Body of pancreas (tissue), 4 donors: ENCODE measurements at regions not wholly inside any gene's neighbourhood (a gene's known extent, or its start where the extent isn't known, plus 50 kb on each side); places are given as distances from the start of the nearest gene placed in this dataset.

Source experiments
- CTCF ChIP-seq, 7 experiments: fragments of 450-650 bp in 4 of 7; fragments of 200-600 bp in 3 of 7; sonication (generic) in 3 of 7; IDR thresholded peaks; one replicate each; pipeline ENCODE4 v1.5.1; 2016 to 2019; ENCODE audit warnings: antibody characterized with exemption in 7 of 7
- POLR2A ChIP-seq, 3 donors: fragments of 450-650 bp; IDR thresholded peaks; one replicate each; pipeline ENCODE4 v1.6.1; 2016; ENCODE audit warnings: antibody characterized with exemption in 3 of 3, mild to moderate bottlenecking in 2 of 3

DNA sequence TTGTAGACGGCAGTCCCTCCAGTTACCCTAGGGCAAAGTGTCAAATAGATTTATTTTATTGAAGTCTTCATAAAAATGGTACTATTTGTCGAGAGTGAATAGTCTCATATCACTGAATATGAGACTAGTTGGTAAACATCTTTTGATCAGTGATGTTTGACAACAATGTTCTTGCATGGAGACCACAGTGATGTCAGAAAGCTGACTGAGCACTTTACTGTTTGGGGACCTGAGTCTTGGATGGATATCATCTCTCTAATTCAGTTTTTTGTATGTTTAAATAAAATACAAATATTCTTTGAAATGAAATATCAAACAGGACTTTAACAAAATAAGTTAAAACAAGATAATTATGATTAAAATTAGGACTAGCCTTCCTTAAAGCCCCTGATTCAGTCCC is 1315.4 kb upstream of the NRXN1 start:
- TF ChIP-seq CTCF (IDR thresholded peaks at IDR 0.05): no peak
- TF ChIP-seq POLR2A (IDR thresholded peaks at IDR 0.05): no peak
